Stromal cell of bone marrow (primary cell): ENCODE measurements at regions not wholly inside any gene's neighbourhood (a gene's known extent, or its start where the extent isn't known, plus 50 kb on each side); places are given as distances from the start of the nearest gene placed in this dataset.

Experiments
- DNase-seq: peaks from one replicate; pipeline ENCODE4 v3.0.0-alpha.2; 2012; ENCODE audit warnings: low read depth

DNA sequence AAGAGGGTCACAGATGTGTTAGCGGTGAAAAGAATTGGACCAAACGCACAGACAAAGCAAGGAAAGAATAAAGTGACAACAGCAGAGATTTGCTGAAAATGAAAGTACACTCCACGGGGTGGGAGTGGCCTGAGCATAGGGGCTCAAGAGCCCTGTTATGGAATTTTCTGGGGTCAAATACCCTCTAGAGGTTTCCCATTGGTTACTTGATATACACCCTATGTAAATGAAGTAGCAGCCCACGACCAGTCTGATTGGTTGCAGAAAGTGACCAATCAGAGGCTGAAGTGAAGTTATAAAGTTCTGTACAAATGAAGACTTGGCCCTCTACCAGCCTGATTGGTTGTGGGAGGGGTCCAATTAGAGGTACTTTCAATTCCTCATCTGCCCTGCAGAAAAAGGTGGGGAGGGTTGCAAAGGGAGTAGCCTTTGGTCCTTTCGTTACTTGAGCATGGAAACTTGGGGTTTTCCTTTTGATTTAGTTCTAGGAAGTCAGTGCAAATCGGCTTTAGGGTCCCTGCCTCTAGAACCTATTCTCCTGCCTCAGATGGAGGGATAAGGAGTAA, 125.6 kb upstream of the PRPS1L1 start:
- no peak for DNase-seq

DNA sequence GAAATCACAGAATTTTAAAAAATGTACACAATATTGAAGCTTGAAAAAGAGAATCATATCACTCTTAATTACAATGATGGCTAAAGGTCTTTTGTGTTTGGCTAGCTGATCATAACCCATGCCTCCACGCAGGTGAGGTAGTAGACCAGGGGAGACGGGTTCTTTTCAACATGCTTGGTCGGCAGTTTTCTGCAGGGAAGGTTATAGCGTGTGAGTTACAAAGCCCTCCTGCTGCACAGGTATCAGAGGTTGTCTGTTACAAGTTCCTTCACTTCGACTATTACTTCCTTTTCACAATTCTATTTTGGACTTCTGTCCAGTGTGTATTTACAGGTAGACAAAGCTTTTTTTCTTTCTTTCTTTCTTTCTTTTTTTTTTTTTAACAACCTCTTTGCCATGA, 127.1 kb upstream of the PRPS1L1 start:
- DNase-seq = no peak

DNA sequence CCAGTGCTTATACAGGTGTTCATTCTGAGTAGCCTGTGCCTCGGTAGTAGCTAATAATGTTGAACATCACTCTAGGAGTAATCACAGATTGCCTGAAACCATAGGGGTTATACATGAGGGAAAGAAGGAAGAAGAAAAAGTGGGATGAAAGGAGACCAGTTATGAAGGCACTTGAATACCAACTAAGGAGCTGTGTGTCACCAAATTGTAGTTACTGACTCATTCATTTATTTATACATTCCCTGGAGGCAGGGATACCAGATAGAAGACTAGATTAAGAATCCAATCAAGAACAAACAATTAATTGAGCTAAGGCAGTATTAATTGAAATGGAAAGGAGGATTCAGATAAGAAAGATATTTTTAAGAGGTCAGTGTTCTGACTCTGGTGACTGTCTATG, 129.6 kb upstream of the PRPS1L1 start:
- DNase-seq = no peak

DNA sequence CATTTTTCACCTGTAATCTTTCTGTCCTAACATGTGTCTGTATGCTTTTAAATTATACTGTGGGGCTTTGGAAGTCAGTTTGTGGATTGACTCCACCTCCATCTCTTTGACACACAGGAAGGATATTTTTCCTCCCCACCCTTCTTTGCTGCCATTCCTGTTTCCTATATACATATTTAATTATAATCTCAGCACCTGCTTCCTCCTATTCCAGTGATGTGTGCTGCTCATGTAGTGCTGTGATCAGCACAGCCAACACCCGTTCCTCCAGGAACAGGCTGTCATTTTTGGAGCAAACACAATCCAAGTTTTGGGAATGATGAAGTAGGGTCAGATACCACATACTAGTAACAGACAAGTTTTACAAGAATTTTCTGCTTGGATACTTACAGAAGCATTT, 135.0 kb upstream of the PRPS1L1 start:
- DNase-seq = no peak

DNA sequence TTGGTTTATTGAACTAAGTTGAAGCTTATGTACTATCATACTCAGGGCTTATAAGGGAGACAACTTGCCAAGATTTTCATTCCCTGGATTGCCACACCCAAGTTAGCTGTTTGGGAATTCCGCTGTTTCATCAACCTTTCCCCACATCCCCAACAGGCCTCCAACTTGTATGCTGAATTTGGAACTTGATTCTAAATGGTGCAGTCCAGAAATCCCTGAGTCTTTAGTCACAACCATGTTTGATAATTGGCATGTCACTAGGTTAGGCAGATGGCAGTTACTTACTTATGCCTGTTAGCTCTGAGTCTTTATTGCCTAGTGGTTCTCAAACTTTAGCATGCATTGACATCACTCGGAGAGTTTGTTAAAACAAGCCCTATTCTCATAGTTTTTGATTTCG, 135.4 kb upstream of the PRPS1L1 start:
- DNase-seq = no peak

DNA sequence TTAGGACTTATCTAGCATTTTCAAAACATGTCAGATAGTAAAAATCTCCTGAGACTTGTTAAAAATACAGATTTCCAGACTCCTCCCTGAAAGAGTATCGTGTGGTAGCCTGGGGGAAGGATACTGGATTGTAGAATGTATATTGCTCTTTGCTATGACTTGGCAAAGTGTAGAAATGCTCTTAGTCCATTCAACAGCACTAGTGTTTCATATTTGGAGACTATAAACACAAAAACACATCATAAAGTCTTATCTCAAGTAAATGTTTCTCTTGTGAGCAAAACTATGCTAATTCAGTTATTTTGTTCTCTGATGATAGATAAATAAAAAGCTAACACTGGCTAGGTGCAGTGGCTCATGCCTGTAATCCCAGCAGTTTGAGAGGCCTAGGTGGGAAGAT, 137.5 kb upstream of the PRPS1L1 start:
- no peak for DNase-seq

DNA sequence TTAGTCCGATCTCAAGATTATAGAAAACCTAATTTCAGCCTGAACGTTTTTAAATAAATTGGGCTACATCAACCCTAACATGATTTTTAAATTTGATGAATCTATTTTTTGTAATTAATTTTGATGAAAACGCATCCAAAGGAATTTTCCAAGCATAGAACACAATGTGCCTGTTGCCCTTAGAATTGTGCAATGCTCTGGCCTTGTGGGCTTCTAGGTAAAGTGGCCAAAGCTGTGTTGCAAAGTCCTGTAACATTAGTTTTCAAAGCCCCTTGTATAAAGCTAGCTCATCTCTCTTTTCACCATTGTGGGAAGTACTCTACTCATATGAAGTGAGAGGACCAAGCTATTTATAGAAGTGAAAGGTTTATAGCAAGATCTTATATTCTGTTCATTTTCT, 138.4 kb upstream of the PRPS1L1 start:
- DNase-seq = no peak

DNA sequence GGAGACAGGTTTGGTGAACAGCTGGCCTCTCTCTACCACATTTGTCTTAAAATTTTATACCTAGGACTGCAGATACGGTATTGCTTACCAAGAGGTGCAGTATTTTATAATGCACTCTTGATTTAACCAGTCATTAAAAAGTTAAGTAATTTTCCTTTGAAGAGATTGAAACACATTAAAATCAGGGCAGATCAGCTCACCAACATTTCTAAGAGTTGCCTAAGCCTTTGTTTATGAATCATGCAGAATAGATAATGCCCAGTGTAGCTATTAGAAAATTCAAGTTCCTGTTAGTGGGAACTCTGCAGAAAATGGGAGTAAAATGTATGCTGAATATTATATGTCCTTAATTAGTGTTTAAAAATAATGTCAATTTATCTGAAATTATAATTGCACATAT, 140.2 kb upstream of the PRPS1L1 start:
- DNase-seq = no peak

DNA sequence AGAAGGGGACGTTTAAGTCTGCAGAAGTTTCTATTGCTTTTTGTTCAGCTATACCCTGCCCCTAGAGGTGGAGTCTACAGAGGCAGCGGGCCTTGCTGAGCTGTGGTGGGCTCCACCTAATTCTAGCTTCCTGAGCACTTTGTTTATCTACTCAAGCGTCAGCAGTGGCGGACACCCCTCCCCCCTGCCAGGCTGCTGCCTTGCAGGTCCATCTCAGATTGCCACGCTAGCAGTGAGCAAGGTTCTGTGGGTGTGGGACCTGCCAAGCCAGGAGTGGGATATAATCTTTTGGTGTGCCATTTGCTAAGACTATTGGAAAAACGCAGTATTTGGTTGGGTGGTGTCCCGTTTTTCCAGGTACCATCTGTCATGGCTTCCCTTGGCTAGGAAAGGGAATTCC, 147.3 kb upstream of the PRPS1L1 start:
- no peak for DNase-seq

DNA sequence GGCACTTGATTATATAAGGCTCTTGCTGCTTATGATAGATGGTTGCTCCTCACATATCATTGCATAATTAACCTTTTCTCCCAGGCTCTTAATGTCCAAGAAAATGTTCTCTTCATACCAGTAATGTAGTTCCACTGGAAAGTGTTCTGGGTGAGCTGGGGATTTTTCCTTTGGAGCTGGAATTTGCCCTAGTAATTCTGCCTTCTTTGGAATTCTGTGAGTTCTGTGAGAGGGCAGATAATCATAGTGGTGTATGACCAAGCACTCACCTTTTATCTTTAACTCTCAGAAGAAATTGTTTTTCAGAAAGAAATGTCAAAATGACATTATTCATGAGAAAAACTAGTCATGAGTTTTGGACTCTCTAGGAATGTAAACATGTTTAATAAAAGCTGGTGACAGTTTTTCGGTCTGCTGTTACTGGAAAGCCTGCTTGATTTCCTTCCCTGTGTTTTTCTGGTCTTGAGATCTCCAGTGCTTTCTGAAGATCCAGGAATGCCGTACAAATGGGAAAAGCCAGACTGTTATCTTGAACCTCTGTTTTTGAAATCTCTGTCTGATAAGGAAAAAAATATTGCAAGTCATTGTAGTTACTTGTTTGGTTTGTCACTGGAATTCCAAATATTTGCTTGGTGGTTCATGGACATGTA, 148.3 kb upstream of the PRPS1L1 start:
- DNase-seq = no peak

DNA sequence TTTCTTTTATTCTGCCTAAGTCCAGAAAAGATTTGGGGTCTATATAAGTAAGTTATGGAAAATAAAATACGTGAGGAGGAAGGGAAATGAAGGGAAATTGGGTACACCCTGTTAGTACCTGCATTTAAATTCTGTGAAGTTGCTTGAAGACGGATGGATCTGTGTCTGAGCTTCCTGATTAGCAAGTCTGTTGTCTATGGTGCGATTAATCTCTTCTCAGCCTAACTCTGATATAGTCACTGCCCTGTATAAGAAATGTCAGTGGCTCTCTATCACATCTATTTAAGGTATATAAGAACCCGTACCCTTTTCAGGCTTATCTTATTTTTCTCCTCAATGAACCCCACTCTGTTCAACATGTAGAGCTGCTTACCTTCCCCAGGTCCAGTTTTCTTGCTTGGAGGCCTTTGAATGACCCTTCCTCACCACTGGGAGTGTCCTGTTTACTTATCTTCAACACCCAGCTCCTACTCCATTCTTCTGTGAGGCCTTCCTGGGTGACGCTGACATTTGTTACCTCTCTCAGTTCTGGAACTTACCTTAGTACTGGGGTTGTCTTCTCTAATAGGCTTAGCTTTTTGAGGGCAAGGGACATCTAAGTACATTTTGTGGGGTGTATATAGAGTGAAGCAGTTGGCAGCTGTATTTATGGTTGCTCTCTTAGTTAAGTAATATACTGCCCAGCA, 149.6 kb upstream of the PRPS1L1 start:
- DNase-seq = no peak

DNA sequence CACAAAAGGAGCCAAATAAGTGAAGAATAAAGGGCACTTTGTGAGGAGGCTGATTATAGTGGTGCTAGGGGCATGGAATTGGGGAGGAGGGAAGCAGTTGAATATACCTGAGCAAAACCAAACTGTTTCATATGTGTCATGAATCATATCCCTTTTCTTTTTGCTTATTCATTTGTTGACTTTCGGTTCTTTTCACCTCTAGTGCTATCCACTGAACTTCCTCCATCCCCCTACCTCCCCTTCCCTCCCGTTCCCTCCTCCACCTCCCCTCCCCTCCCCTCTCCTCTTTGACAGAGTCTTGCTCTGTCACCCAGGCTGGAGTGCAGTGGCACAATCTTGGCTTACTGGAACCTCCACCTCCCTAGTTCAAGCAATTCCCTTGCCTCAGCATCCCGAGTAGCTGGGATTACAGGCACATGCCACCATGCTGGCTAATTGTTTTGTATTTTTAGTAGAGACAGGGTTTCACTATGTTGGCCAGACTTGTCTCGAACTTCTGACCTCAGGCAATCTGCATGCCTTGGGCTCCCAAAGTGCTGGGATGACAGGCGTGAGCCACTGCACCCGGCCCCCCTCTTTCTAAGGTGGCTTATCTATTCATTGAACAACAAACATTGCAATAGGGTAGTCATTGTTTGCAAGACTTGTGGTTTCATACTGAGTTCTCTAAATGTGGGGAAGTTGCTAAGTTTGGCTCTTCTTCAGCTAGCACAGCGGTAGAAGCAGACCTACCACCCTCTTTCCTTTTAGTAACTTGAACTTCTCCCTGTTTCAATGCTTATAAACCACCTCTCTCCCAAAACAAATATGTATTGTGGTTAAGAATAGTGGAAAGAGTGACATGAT, 150.4 kb upstream of the PRPS1L1 start:
- no peak for DNase-seq

DNA sequence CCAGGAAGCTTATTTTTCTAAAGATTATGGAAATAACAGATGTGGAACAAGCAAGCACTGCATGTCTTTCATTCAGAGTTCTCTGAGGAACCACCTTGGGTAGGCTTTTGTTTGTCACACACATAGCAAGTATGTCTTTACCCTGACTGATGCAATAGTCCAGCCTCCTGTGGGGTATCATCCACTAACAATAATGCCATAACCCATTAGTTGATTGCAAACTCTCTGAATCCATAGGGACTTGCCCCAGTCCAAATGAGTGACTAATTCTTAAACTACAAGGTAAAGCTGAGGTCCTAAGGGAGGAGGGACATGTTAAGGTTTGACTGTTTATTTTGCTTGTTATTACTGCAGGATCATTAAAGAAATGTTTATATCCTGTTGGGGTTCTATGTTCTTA, 151.4 kb upstream of the PRPS1L1 start:
- no peak for DNase-seq

DNA sequence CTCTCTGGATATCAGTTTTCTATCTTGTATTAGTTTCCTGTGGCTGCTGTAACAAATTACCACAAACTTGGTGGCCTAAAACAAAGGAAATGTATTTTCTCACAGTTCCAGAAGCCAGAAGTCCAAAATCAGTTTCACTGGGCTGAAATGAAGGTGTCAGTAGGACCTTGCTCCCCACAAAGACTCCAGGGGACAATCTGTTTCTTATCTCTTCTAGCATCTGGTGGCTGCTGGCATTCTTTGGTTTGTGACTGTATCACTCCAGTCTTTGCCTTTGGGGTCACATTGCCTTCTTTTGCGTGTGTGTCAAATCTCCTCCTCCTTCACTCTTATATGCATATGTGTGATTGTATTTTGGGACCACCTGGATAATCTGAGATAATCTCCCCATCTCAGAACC, 153.0 kb upstream of the PRPS1L1 start:
- no peak for DNase-seq

DNA sequence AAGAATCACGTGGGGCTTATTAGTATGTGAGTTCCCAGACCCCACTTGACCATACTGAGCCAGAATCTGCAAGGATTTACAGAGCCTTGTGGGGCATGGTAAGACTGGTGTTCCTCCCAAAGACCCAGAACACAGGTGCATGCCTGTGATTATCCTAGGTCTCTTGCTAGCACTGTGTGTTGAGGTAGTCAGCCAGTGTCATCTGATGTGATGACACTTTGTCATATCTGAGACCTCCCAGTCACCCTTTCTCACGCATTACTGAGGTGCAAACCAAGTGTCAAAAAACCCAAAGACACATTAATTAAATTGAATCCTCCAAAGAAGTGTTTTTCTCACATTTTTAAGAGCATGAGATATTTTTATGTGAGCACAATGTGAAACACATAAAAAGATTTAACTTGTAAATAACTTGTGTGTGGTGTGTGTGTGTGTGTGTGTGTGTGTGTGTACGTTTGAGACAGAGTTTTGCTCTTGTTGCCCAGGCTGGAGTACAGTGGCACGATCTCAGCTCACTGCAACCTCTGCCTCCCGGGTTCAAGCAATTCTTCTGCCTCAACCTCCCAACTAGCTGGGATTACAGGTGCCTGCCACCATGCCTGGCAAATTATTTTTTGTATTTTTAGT, 162.0 kb upstream of the PRPS1L1 start:
- DNase-seq = no peak

DNA sequence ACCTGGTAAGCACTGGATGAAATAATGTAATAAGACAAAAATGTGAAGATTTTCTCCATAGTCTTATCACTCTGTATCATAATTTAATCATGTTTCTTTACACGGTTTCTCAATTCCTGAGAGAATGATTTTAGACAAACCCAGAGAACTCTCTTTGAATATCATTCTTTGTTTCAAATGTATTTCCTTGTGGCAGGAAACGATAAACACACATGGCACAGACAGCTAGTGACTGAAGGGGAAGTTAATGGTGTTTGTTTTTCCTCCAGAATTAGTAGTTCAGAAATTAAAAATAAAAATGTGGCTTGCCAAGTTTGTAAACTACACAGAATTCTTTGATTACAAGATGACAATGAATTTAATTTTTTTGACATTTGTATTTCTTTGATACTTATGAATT, 163.7 kb upstream of the PRPS1L1 start:
- DNase-seq = no peak

DNA sequence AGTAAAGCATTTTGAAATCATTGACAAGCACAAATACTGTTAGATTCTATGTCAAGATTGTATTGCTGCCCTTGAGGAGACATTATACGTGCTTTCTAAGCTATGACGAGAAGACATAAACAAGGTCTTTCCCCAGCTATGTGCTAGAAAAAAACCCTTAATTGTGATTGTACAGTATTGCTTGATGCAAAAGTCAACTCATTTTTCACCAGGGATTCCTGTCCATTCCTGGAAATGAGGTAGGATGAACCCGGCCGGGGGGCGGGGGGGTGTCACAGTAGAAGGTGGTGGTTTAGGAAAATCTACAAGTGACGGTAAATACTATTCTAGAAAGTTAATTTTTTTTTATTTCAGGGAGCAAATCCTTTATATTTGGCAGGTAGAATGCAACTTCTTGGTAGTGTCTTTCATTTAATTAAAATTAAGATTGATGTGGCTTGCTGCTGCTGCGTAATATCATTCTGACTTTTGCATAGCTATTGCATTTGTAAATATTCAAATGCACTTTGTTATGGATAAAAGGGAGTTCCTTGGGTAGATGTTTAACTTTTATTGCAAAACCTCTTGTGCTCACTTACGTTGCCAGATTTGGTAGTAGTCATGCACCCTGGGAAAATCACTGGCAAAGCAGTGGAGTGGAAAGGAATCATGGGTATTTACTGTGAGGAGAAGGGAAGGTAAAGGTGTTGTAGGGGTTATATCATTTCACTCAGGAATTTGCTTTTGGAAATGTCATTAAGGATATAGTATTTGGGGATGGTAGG, 164.4 kb upstream of the PRPS1L1 start:
- no peak for DNase-seq

DNA sequence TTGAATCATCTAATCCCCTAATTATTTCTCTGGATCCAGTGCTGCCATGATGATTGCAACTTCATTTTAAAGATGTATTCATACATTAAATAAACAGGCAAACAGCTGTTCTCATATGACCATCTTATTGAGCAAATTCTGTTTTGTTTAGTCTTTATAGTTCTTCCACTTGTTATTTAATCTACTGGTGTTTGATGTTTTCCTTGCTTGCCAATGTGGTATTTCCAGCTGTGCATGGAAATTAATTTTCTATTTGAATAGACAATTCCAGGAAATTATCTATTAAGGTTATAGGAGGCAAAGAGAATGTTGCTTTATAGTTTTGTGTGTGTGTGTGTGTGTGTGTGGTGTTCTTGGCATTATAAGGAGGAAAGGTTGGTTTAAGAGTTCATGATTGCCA, 167.0 kb upstream of the PRPS1L1 start:
- no peak for DNase-seq

DNA sequence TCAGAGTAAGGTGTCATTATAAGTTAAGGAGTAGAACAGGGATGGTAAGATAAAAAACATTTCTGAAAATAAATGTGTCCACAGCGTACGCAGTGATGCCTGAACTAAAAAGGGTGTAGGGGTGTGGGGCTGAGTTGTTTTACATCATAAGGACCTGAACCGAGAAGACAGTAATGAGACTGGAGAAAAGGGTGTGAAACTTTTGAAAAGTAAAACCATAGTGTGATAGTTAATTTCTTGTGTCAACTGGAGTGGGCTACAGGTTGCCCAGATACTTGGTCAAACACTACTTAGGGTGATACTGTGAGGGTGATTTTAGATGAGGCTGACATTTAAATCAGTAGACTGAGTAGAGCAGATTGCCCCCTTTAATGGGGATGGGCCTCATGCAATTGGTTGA, 169.0 kb upstream of the PRPS1L1 start:
- DNase-seq = no peak

DNA sequence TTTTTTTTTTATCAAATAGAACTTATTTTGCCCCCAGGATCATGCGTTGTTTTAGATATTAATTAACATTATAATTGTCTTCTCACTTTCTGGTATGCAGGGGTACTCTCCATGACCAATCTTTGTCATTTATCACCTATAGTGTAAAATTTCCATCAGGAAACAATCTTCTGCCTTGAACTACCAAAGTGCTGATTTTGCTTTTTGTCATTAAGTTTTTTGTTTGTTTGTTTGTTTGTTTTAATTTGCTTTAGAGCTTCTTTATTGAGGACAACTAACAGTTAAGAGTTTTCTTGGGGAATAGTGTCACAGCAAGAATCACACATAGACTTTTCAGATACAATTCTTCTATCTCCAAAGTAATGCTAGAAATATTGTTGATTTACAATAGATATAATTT, 171.2 kb upstream of the PRPS1L1 start:
- no peak for DNase-seq

DNA sequence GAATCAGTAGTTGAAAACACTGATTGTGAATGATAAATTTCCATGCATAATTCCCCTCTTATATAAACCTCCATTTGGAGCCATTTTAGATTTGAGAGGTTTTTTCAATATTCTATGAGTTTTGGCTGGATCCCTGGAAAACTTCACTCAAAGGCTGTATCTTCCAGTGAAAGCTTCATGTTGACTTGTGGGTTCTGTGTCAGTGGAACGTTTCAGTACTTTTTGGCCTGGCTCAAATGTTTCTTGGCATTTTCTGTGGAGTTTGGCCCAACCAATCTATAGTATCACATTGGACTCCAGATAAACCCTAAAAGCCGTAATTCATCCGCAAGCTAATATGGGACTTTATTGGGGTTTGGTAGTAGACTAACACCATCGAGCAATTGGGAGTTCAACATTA, 172.6 kb upstream of the PRPS1L1 start:
- DNase-seq = no peak

DNA sequence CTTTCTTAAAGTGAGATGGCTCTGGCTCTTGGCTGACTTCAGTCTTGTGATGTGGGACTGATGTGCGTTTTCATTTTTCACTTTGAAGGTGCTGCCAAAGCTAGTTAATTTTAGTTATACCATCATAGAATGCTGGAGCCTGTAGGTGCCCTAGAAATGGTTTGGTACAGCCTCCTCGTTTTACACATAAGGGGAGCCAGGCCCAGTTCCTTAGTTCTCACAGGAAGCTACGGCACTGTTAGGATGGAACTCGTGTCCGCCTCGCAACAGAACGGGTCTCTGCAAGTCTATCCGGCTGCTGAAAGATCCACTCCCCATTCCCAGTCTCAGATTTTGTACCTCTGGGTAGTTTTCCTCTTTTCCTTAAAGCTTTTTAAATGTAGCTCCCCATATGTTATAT, 173.2 kb upstream of the PRPS1L1 start:
- no peak for DNase-seq
